Breast epithelium (tissue), 3 donors: ENCODE measurements at regions not wholly inside any gene's neighbourhood (a gene's known extent, or its start where the extent isn't known, plus 50 kb on each side); places are given as distances from the start of the nearest gene placed in this dataset.

Experiments
- CTCF ChIP-seq, 3 donors: fragments of 450-650 bp; IDR thresholded peaks; one replicate each; pipeline ENCODE4 v1.5.1; 2016 to 2017; ENCODE audit warnings: antibody characterized with exemption in 3 of 3, mild to moderate bottlenecking in 3 of 3, moderate library complexity in 3 of 3
- POLR2A ChIP-seq: fragments of 450-650 bp; IDR thresholded peaks from one replicate; pipeline ENCODE4 v1.6.1; 2016; ENCODE audit warnings: antibody characterized with exemption, mild to moderate bottlenecking, moderate library complexity
- POLR2AphosphoS5 ChIP-seq, 3 donors: sonication (generic); formaldehyde crosslinking; IDR thresholded peaks; one replicate each; pipeline ENCODE4 v1.6.1; 2017; ENCODE audit warnings: antibody characterized with exemption in 3 of 3

DNA sequence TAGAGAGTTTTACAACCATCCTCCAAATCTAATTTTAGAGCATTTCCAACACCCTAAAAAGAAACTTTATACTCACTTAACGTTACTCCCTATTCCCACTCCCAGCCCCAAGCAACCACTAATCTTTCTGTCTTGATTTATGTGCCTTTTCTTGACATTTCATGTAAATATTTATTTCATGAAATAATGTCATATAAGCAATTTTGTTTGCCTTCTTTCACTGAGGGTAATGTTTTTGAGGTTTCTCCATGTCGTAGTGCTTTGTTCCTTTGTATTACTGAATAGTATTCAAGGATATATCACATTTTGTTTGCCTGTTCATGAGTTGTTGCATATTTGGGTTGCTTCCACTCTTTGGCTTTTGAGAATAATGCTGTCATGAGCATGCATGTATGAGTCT is 155.4 kb upstream of the PLAAT1 start:
- no peak for TF ChIP-seq CTCF (IDR thresholded peaks at IDR 0.05)
- TF ChIP-seq POLR2AphosphoS5 (IDR thresholded peaks at IDR 0.05) = no peak
- TF ChIP-seq POLR2A = no peak
